ENCODE measurements at regions not wholly inside any gene's neighbourhood (a gene's known extent, or its start where the extent isn't known, plus 50 kb on each side); places are given as distances from the start of the nearest gene placed in this dataset.

GRCh38 chr2:196241175-196241574, 69.8 kb upstream of the STK17B start:
- TF ChIP-seq CTCF (IDR thresholded peaks at IDR 0.05) (no peak), POLR2A (IDR thresholded peaks at IDR 0.05) (no peak)
